ENCODE measurements at regions not wholly inside any gene's neighbourhood (a gene's known extent, or its start where the extent isn't known, plus 50 kb on each side); places are given as distances from the start of the nearest gene placed in this dataset.

DNA sequence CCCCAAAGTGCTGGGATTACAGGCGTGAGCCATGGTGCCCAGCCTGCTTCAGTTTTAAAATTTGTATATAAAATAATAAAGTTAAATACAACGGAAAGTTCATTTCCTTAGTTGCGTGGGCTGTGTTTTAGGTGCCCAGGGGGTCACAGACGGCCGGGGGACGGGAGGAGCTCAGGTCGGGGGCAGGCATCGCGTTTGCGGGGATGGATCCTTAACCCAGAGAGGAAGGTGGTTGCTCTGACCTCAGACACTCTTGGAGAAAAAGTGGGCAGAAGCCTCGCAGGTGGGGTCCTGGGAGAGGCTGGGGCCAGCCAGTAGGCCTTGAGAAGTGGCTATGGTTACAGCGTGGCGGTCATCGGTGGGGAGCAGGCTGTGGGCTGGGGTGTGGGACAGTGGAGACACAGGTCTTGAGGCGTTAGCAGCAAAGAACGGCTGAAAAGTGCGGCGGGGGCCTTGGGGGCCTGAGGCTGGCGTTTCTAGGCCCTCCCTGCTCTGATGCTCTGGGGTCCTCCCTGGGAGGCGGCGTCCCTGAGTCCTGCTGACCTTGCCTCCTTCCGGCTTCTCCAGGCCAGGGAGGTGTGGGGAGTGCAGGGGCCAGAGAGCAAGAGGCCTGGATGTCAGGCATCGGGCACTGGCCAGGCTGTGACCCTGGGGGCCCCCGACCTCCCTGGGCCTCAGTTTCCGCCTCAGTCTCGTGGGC is 54.4 kb downstream of the UNCX start:
- no peak for DNase-seq (ENCODE audit: low read depth in 4 of 4, low spot score in 3 of 4)

DNA sequence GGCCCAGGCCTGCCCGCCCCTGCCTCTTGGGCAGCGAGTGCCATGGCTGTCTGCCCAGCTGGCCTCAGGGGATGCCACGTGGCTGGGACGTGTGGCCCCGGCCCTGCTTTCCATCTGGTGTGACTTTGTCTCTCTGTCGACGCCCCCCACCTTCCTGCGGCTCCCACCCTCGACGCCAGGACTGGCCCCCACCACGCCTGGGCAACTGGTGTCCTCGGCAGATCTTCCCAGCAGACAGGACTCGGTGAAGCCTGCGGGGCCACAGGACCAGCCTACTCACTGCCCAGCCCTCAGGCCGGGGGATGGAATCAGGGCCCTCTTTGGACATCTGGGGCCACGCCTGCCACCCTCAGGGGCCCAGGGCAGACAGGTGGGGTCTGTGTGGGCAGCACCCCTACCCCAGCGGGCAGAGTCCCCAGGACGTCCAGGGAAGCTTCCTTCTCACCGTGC is 55.1 kb downstream of the UNCX start:
- no peak for DNase-seq (ENCODE audit: low read depth in 4 of 4, low spot score in 3 of 4)

DNA sequence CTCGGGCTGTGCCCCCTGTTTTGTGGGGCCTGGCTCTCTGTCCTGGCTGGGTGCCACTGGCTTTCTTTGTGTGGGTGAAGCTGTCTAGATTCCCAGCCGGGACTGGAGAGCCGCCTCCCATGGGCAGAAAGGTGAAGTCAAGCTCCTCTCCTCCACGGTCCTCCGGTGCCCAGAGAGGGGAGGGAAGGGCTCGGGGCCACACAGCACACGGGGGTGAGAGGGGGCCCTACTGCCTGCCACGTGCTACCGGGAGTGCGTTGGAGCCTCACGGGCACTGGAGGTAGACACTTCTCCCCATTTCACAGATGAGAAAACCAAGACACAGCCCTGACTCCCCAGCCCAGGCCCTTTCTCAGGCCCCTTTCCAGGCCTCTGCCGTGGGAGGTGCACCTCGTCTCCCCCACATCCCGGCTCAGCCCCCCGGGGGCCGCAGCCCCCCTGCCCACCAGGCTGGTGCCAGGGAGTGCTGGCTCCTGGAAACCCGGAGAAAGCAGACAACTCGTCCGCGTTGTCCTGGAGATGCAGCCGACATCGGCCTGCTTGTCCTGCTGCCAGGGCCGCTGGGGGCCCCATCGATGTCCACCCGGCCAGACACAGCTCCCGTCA is 55.8 kb downstream of the UNCX start:
- DNase-seq (ENCODE audit: low read depth in 4 of 4, low spot score in 3 of 4) = no peak

DNA sequence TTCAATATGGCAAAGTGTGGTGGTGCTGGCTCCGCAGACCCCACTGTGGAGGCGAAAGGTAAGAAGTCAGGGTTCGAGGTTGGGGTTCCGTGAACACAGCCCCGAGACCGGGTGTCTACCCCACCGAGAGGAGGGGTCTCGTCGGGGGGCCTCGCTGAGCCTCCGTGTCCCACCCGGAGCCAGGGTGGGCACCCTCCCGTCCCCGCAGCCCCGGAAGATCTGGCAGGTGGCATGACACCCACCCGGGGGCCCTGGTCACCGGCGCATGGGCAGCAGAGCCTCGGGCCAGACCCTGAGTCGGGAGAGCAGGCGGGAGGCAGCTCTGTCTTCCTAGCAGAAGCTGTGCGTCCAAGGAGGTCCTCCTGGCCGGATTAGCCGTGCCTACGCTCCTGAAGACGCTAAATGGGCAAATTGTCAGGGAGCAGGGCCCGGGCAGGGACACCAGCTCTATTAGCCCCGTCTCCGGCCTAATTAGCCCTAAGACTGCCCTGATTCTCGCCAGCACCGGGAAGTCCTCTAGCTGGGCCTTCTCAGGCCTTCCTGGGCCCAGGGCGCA is 56.4 kb downstream of the UNCX start:
- DNase-seq (ENCODE audit: low read depth in 4 of 4, low spot score in 3 of 4) = no peak

DNA sequence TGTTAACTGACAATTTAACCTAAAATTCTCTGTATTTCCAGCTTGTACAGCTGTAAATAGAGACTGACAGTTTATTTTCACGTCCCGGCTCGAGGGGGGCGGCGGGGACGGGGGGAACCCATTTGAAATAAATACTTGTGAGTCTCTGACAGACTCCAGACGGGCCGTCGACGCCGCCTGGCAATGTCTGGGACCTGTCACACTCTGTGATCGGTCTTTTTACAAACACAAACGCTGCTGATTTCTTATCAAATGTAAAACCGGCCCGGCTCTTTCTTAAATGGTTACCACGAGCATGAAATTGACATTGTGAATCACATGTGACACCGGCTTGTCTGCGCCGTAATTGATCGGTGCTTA is 57.0 kb downstream of the UNCX start:
- DNase-seq (ENCODE audit: low read depth in 4 of 4, low spot score in 3 of 4) = no peak

DNA sequence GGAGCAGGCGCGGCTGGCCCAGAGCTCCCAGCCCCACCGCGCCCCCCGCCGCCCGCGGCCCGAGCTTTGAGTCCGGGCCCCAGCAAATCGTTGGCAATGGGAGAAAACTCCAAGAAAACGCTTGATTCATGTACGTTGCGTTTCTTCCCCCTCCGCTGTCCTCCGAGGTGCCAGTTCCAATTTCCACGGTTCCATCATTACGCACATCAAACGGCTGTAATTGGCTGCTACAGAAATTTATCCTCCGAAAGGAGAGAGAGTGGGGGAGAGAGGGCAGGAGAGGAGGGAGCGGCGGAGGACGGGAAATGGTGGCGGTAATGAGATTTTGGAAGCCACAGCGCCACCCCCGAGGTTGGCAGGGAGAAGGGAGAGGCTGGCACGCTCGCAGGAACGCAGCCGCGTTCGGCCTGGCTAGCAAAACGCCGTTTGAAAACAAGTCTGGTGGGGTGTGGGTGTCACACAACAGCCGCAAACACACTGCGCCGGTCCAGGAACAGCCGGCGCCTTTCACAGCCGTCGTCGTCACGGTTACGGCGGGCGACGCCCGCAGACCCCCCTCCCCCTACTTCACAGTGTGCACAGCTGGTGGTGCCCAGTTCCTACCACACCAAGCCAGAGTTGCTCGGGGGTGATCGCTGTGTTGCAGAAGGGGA is 57.5 kb downstream of the UNCX start:
- DNase-seq (ENCODE audit: low read depth in 4 of 4, low spot score in 3 of 4) = peak in 3 of 4 donors; percentile 40 to 58 (median 53)

DNA sequence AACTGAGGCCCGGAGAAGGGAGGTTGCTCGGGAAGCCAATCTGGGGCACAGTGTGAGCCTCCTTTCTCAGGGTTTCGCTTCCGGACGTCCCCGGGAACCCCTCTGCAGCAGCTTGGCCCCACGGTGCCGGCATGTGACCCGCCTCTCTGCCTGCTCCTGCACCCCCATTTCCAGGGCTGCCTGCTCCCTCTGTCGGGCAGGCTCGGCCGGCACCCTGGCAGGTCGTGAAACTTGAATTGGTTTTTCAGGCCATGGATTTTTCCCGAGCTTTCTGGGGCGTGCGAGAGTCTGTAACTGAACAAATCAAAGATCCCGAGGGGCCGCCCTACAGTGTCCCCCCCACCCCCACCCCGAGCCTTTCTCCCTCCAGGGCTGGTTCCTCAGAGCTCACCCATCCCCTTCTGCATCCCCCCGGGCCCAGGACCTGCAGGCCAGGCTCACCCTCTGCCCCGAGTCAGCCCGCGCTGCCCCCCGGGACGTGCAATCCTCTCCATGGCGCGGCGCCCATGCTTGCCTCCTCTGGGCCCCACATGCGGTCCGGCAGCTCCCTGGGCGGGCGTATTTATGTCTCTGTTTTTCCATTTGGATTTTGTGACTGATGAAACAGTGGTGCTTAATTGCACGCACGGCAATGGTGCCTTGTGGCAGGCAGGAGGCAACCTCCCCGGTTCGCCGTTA is 58.1 kb downstream of the UNCX start:
- no peak for DNase-seq (ENCODE audit: low read depth in 4 of 4, low spot score in 3 of 4)

DNA sequence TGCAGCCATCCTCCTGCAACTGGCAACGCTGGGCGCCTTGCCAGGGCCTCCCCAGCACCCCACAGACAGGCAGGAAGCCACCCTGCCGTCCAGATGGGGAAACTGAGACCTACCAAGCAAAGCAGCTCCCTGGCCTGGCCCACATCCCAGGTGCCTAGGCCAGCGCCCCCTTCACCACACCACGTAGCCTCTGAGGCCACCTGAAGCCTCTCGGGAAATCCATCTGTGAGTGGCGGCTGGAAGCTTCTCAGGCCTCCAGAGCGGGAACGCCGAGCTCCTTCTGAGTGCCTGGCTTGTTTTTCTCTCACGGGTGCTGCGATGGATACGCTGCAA is 58.7 kb downstream of the UNCX start:
- DNase-seq (ENCODE audit: low read depth in 4 of 4, low spot score in 3 of 4) = no peak

DNA sequence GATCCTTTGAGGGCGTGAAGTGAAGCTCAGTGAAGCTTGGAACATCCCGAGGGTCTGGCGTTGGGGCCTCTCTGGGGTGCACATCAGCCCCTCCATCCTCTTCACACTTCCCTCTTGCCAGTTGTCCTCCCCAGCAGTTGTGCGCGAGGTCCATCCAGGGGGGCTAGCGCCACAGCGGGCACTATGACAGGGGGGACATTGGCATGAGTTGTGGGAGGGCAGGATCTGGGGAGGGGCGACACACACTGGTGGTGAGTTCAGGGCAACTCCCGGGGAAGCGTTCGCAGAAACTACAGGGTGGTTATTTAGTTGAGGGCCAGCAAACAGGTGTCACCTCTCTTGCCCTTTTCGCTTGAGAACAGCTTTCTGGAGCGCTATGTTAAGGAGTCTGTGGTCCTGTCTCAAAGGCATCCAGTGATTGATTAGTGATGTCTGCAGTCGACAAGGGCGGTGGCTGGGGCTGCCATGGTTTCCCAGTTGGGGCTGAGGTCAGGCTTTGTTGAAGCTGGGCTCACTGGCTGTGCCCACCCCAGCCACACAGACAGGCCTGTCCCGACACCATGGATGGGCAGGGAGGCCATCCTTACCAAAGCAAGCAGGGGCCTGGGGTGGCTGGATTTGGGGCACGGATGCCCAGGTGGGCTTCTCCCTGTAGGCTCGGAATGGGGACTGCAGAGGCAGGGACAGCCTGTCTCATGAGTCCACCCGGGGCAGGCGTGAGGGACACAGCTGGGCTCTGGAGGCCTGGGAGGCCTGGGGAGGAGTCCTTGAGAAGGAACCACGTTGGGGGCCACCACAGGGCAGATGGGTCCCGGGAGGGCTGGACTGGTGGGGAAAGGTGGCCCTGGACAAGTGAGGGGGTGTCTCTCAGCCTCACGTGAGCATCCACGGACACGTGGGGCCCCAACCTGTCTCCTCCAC is 59.4 kb downstream of the UNCX start:
- no peak for DNase-seq (ENCODE audit: low read depth in 4 of 4, low spot score in 3 of 4)

DNA sequence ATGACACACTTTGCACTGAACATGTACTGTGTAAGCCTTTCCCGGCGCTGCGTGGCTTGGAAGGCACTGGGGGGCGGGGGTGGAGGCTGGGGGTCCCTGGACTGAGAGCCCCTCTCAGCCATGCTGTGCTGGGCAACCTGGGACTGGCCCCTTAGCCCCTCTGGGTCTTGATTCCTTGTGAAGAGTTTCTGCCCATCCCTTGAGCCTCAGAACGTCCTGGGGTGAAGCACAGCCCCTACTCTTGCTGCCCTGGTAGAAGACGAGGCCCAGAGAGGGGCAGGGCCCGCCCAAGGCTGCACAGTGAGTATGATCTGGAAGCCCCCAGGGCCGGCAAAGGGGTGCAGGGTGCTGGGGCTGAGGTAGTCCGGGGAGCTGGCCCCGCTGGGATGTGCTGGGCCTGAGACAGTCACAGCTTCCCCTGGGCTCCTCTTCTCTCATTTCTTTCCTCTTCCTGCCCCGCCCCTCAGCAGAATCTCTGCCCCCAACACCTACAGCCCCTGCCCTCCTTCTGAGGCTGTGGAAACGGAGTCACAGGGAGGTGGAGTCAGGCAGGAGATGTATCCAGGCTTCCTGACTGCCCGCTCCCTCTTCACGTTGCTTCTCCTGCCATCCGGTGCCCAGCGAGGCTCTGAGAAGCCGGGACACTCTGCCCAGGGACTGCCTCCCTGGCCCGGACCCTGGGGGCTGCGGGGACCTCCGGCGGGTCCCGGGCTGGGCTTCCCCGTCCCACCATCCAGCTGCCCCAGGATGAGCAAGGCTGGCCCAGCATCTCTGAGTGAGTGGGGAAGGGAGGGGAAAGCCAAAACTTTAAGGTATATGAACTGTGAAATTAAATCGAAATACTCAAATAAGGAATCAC is 60.5 kb downstream of the UNCX start:
- DNase-seq (ENCODE audit: low read depth in 4 of 4, low spot score in 3 of 4) = no peak

DNA sequence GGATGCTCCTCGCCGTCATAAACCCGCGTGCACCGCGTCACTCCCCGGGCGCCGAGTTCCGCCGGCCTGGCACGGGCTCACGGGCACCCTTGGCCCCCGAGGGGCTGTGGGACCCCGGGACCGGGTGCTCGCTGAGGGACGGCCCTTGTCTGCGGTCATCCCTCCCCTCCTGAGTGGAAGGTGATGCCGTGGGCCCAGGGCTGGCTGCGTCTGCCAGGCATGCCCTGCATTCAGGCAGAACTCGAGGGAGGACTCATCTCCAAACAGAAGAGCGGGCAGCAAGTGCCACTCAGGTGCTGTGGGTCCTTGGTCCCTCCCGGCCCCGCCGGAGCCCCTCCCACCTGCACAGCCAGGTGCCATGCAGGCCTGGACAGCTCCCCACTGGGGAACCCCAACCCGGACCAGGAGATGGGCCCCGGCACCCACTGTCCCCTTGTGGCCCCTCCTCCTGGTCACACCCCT is 61.3 kb downstream of the UNCX start:
- DNase-seq (ENCODE audit: low read depth in 4 of 4, low spot score in 3 of 4) = no peak

DNA sequence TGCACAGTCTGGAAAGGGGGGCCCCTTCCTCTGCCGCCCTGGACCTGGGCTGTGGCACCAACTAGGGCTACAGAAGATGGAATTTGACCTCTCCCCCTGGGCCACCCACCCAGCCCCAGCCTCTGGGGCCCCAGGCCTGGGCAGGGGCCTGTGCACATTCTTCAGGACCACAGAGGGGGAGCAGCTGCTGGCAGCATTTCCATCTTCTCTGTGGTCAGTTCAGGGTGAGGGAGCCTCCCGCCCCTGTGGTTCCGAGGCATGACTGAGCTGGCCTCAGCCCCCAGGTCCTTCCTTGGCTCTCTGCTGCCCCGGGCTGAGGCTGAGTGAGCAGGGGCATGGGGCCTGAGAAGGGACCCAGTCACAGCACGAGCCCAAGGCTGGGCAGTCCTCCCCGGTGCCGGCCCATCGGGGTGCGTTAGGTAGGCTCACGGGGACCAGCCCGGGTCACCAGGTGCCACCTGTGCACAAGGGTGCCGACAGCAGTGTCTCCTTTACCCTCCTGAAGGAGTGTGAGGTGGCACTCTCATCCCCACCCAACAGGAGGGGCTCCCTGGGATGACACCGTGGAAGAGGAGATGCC is 63.2 kb downstream of the UNCX start:
- no peak for DNase-seq (ENCODE audit: low read depth in 4 of 4, low spot score in 3 of 4)

DNA sequence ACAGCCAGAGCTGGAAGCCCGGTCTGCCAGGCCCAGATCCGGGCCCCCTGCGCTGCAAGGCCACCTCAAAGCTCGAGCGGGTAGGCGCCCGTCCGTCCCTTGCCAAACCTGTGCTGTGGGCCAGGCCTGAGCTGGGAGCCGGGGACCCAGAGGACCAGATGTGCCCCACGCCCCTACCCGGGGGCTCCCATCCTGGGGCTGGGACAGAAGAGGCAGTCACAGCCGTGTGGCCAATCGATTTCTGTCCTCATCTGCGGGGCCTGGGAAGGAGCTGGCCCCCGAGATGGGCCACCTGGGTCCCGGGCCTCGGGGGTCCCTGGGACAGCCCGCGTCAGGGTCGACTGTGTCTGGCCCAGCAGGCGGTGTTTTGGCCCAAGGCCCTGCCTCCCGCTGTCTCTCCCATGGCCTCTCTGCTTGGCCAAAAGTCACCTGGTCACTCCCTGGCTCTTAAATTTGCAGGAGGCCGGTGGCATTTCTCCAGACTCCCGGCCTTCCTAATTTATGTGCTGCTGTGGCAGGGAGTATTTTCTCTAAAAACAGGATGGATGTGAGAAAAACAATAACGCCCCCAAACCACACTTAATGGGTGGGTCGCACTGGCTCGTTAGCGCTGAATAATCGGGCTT is 63.8 kb downstream of the UNCX start:
- peak in 2 of 4 donors; percentile 54 to 62 for DNase-seq (ENCODE audit: low read depth in 4 of 4, low spot score in 3 of 4)

DNA sequence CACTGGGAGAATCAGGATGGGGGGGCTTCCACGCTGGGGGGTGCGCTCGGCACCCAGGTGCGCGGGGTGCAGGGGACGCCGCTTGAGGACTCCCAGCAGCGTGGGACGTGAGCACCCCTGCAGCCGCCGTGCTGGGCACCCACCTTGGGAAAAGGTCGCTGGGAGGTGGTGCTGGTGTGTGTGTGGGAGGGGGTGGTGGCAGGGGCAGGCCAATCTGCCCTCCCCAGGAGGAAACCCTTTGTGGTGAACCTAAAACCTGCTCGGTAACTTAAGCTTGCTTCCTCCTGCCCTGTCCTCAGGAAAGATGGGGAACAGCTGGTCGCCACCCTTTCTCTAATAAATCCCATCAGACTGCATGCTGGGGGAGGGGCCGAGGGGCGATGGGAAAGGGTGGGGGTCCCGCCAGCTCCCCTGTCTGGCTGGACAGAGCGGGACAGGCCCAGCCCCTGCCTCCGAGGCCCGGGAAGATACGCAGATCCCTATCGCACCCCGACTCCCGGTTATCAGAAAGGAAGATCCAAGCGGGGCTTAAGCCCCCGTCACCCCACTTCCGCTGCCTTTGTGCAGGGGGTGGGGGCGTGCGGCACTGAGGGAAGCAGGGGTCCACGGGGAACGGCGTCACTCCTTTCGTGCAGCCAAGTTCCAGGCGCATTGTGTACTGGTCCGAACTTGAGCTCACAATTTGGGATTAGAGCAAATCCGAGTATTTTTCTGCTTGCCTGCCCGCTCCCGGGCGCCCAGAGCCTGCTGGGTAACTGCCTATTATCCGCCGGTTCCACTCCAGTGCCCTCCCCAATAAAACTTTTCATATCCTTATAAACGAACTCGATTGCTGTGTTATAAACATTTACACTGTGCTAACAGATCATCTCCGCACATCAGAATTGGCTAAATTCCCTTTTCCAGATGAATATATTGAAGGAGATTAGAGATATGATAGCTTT is 64.6 kb downstream of the UNCX start:
- DNase-seq (ENCODE audit: low read depth in 4 of 4, low spot score in 3 of 4) = peak in 1 of 4 donors; percentile 57

DNA sequence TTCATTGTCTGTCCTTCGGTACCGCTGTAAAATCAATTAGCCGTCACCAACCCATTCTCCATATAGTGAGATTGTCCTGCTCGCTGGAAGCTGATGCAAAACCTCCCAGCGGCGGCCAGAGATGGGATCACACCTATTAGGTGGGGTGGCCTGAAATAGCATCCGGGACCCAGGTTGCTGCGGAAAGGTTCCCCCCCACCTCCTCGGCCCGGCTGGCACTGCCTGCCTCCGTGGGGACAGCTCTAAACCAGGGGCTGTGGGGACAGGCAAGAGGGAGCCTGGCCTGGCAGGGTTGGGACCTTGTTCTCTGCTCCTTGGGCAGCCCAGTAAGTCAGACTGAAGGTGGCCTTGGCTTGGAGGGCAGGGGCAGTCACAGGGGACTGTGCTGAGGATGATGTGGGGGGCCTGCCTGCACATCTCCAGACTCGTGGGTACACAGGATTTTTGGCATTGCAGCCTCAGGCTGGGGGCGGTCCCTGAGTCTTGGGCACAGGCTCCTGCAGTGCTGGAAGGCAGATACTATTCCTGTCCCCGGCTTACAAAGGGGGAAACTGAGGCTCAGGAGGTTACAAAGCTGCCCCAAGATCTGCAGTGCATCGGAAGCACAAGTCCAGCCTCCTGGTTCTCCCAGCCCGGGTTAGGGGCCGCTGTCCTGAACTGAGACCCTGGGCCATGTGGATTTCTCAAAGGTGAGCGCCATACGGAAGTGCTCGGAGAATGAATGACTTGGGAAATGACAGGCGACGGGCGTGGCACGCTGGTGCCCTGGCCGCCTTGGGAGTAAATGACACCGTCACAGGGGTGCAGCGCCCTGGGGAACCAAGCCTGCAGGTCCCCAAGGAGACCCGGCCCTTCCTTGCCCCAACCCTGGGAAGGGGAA is 65.6 kb downstream of the UNCX start:
- no peak for DNase-seq (ENCODE audit: low read depth in 4 of 4, low spot score in 3 of 4)

All from right renal pelvis (tissue), 4 donors.